Fibroblast of mammary gland (primary cell): ENCODE measurements at regions not wholly inside any gene's neighbourhood (a gene's known extent, or its start where the extent isn't known, plus 50 kb on each side); places are given as distances from the start of the nearest gene placed in this dataset.

ENCODE experiments used
- DNase-seq: peaks from one replicate; pipeline ENCODE4 v3.0.0-alpha.2; 2010; ENCODE audit warnings: low read depth
- H3K4me3 ChIP-seq: 2 replicates; pipeline ENCODE4 v1.5.1; 2011; ENCODE audit warnings: low read depth, mild to moderate bottlenecking, low read length, moderate library complexity; ENCODE audit not compliant: control insufficient read depth
- TF ChIP-seq, protein P1 (sequence below): conservative IDR thresholded peaks from 2 replicates; pipeline ENCODE4 v1.5.1; 2011; ENCODE audit warnings: low read depth, low read length, inconsistent platforms; ENCODE audit not compliant: control insufficient read depth, insufficient read depth

DNA sequence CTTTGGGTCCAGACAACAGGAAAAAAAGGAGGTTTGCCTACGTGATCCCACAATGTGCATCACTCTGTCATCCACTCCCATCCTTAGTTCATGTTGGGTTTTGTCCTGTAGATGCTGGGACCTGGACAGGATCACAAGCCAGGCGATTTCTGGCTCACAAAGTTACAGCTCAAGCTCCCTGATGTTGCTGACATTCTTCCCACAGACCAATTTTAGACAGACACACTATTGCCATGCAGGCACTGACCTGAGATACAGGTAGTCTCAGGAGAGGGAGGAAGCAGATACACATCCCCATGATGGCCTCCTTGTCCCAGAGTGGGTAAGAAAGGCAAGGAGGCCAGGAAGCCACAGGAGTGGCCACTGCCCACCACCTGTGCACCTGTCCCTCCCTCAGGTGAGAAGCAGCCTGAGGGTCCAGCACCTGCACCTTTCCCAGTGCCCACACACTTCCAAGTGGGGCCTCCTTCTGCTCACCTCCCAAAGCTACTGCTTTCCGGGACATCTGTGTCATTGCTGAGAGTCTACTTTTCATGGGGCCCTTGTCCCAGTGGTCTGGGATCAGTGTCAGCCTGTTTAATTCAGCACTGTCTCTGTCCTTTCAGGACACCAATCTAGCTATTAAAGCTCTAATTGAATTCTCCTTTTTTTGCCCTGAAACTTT lies 52.0 kb upstream of the TOP3B start:
- TF ChIP-seq, protein P1, sequence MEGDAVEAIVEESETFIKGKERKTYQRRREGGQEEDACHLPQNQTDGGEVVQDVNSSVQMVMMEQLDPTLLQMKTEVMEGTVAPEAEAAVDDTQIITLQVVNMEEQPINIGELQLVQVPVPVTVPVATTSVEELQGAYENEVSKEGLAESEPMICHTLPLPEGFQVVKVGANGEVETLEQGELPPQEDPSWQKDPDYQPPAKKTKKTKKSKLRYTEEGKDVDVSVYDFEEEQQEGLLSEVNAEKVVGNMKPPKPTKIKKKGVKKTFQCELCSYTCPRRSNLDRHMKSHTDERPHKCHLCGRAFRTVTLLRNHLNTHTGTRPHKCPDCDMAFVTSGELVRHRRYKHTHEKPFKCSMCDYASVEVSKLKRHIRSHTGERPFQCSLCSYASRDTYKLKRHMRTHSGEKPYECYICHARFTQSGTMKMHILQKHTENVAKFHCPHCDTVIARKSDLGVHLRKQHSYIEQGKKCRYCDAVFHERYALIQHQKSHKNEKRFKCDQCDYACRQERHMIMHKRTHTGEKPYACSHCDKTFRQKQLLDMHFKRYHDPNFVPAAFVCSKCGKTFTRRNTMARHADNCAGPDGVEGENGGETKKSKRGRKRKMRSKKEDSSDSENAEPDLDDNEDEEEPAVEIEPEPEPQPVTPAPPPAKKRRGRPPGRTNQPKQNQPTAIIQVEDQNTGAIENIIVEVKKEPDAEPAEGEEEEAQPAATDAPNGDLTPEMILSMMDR = no peak

DNA sequence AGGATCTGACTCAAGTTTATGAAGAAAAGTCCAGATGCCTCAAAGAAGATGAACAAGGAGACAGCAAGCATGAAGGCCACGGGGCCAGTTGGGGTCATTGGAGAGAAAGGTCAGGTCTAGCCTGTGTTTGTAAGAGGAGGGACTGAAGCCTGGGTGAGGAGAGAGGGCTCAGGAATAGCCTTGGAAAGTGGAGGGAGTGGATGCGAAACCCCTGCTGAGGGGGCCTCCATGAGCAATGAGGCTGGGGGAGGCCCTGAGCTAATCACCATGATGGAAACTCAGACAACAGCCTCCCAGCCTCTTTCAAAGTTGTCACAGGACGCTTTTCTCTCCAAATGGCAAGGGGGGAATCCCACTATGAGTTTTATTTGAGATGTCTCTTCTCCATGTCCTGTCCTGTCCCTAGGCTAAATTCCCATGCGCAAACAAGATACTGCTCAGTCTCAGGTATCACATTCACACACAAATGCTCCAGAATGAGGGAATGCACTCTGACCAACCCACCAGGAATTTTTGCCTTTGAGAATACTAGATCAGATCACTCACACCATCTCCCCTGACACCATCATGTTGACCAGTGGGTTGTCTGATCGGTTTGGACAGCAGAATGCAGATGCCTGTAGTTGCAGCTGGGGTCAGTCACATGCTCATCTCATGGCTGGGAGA lies 51.3 kb upstream of the TOP3B start:
- DNase-seq = no peak
- H3K4me3 ChIP-seq = no peak overlapping the region
- TF ChIP-seq, protein P1 = no peak

More for the DNA sequence above, 52.0 kb upstream of the TOP3B start:
- no peak for DNase-seq
- H3K4me3 ChIP-seq = no peak overlapping the region

DNA sequence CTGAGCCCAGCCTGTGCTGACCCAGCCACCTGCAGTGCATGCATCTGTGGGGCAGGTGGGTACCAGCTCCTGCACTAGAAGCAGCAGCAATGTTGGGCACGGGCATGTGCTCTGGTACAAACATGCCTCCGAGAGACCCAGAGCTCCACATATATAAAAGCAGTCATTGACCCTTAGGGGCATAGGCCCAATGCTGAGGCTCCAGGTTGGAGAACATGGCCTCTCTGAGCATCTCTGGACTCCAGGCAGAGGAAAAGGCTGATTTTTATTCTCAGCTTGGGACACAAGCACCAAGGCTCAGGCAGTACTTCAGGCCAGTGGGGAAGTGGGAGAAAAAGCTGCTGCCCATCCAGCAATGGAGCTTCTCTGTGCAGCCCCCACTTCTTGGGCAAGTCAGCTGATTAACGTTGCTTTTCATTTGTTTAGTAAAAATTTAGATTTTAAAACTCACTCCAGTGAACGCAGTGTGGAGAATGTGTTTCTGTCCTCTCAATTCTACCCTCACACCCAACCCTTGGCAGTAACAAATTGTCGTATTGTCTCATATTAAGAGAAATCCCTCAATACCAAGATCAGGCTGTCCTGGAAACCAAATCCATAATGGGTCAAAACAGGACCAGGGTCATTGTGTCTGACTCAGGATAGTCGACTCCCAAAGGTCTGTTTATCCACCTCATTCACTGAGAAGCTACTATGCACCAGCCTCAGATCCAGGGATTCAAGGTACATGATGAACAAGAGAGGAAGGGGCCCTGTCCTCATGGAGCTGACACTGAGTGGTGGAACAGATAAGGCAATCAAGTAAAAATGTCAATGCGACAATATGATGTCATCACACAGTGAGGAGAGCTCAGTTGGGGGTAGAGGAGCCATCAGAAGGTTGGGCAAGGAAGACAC lies 50.6 kb upstream of the TOP3B start:
- DNase-seq = no peak
- TF ChIP-seq, protein P1 = no peak
- H3K4me3 ChIP-seq = no peak overlapping the region

DNA sequence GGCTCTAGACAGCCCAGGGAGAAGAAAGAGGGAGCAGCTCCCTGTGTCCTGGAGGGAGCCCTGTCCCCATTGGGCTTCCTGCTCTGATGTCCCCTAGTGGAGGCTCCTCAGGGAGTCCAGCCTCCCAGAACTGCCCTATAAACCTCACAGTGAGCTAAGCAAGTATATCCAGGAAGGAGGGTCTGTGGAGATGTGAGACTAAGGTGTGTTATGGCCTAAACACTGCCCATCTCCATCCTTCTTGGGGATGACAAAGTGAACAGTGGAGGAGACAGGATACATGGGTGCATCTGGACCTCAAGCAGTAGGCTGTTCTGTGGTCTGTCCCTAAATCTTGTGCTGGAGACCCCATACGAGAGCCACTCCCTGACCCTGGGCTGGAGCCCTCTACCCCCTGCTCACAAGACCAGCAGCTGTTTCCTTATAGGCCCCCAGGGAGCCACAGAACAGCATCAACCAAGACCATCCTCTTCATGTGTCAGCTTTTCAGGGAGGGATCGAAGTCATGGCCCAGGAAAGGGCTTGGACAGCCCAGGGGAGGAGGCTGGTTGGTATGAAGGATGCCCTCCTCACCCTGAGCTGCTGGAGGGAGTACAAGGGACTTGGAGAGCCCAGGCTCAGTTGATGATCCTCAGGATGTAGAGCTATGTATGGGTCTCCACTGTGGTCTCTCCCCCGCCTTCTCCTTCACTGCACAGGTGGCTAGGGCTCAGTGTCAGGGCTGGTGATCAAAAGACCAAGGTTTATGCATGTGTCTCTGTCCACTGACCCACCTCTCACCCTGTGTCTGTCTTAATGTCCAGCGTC lies 49.7 kb upstream of the TOP3B start:
- no peak for DNase-seq
- no peak overlapping the region for H3K4me3 ChIP-seq
- TF ChIP-seq, protein P1 = no peak
